NCI-H1694 treated with DMSO at 0.1 percent for 48 hours (cell line): ENCODE measurements at regions not wholly inside any gene's neighbourhood (a gene's known extent, or its start where the extent isn't known, plus 50 kb on each side); places are given as distances from the start of the nearest gene placed in this dataset.

ENCODE experiments used
- DNase-seq: peaks from one replicate; lab custom pipeline; 2025; lab: John Stamatoyannopoulos, UW

- DNase-seq: no peak
These were observed 1031.5 kb upstream of the ADGRL2 start for GRCh38 chr1:80769208-80769750.

- DNase-seq: no peak
These were observed 1033.0 kb upstream of the ADGRL2 start for GRCh38 chr1:80767711-80768110.

- DNase-seq: no peak
These were observed 1041.4 kb upstream of the ADGRL2 start for GRCh38 chr1:80759354-80759753.

GRCh38 chr1:80755944-80756343 lies 1044.8 kb upstream of the ADGRL2 start:
- no peak for DNase-seq

- DNase-seq: no peak
These were observed 1049.5 kb upstream of the ADGRL2 start for GRCh38 chr1:80751204-80751603.

GRCh38 chr1:80731241-80731894 lies 1069.4 kb upstream of the ADGRL2 start:
- no peak for DNase-seq

- no peak for DNase-seq
These were observed 1078.1 kb upstream of the ADGRL2 start for GRCh38 chr1:80722611-80723010.

- no peak for DNase-seq
These were observed 1094.2 kb upstream of the ADGRL2 start for GRCh38 chr1:80706526-80706925.

GRCh38 chr1:80678438-80678837 lies 1122.3 kb upstream of the ADGRL2 start:
- no peak for DNase-seq

- no peak for DNase-seq
These were observed 1125.3 kb upstream of the ADGRL2 start for GRCh38 chr1:80675454-80675853.

GRCh38 chr1:80673935-80674597 lies 1126.7 kb upstream of the ADGRL2 start:
- DNase-seq: no peak

- no peak for DNase-seq
These were observed 1132.4 kb upstream of the ADGRL2 start for GRCh38 chr1:80668372-80668771.

- no peak for DNase-seq
These were observed 1134.7 kb upstream of the ADGRL2 start for GRCh38 chr1:80666073-80666472.

GRCh38 chr1:80659161-80659560 lies 1141.6 kb upstream of the ADGRL2 start:
- DNase-seq: no peak

- DNase-seq: no peak
These were observed 1143.0 kb upstream of the ADGRL2 start for GRCh38 chr1:80657707-80658106.

GRCh38 chr1:80657044-80657643 lies 1143.6 kb upstream of the ADGRL2 start:
- DNase-seq: no peak

GRCh38 chr1:80656641-80657040 lies 1144.1 kb upstream of the ADGRL2 start:
- DNase-seq: no peak

- DNase-seq: no peak
These were observed 1144.6 kb upstream of the ADGRL2 start for GRCh38 chr1:80656014-80656636.

- DNase-seq: no peak
These were observed 1154.7 kb upstream of the ADGRL2 start for GRCh38 chr1:80646053-80646452.

- DNase-seq: no peak
These were observed 1155.1 kb upstream of the ADGRL2 start for GRCh38 chr1:80645621-80646020.

GRCh38 chr1:80640978-80641377 lies 1159.8 kb upstream of the ADGRL2 start:
- DNase-seq: no peak

- no peak for DNase-seq
These were observed 1160.8 kb upstream of the ADGRL2 start for GRCh38 chr1:80639777-80640533.
